ENCODE measurements at regions not wholly inside any gene's neighbourhood (a gene's known extent, or its start where the extent isn't known, plus 50 kb on each side); places are given as distances from the start of the nearest gene placed in this dataset.

DNA sequence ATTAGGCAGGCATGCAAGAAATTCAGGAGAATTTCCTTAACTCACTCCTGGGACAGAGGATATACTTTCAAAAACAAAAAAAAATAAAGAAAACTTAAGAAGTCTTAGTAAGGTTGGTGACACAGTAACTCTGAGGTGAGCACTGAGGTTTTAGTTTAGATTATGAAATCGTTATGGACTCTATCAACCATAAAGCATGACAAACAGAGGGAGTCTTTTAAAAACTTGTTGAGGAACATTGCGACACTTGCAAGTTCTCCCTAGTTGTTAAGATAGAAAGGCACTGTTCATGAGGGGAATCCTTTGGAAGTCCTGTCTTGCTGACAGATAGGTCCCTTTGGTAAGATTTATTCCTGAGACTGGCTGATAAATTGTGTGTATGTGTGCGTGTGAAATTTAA is 194.3 kb upstream of the ERBB4 start:
- TF ChIP-seq PAX8 (IDR thresholded peaks at IDR 0.05) (no peak), ZBED1 (IDR thresholded peaks at IDR 0.05; ENCODE audit: borderline replicate concordance) (no peak; the same call in 1 of the 2 replicates)
- TF ChIP-seq, protein P1, sequence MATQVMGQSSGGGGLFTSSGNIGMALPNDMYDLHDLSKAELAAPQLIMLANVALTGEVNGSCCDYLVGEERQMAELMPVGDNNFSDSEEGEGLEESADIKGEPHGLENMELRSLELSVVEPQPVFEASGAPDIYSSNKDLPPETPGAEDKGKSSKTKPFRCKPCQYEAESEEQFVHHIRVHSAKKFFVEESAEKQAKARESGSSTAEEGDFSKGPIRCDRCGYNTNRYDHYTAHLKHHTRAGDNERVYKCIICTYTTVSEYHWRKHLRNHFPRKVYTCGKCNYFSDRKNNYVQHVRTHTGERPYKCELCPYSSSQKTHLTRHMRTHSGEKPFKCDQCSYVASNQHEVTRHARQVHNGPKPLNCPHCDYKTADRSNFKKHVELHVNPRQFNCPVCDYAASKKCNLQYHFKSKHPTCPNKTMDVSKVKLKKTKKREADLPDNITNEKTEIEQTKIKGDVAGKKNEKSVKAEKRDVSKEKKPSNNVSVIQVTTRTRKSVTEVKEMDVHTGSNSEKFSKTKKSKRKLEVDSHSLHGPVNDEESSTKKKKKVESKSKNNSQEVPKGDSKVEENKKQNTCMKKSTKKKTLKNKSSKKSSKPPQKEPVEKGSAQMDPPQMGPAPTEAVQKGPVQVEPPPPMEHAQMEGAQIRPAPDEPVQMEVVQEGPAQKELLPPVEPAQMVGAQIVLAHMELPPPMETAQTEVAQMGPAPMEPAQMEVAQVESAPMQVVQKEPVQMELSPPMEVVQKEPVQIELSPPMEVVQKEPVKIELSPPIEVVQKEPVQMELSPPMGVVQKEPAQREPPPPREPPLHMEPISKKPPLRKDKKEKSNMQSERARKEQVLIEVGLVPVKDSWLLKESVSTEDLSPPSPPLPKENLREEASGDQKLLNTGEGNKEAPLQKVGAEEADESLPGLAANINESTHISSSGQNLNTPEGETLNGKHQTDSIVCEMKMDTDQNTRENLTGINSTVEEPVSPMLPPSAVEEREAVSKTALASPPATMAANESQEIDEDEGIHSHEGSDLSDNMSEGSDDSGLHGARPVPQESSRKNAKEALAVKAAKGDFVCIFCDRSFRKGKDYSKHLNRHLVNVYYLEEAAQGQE (IDR thresholded peaks at IDR 0.05; ENCODE audit: low read depth, low read length) = no peak
- TF ChIP-seq, protein P2, sequence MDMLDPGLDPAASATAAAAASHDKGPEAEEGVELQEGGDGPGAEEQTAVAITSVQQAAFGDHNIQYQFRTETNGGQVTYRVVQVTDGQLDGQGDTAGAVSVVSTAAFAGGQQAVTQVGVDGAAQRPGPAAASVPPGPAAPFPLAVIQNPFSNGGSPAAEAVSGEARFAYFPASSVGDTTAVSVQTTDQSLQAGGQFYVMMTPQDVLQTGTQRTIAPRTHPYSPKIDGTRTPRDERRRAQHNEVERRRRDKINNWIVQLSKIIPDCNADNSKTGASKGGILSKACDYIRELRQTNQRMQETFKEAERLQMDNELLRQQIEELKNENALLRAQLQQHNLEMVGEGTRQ (IDR thresholded peaks at IDR 0.05; ENCODE audit: borderline replicate concordance, low read depth, low read length) = no peak
- Histone ChIP-seq H3K9ac (ENCODE audit: control insufficient read depth, insufficient read depth, low read length) (no peak overlapping the region), H3K27ac (ENCODE audit: control insufficient read depth, insufficient read depth) (no peak overlapping the region), H3K9me3 (replicated peaks; ENCODE audit: control insufficient read depth, insufficient read depth, low read length) (no peaks in the 10 kb centered on the region), H3K36me3 (ENCODE audit: control insufficient read depth in 2 of 2, insufficient read depth in 2 of 2, low read length in 1 of 2) (no peaks in the 10 kb centered on the region), H3K4me3 (no peak overlapping the region), H2AFZ (ENCODE audit: control insufficient read depth, low read depth, low read length) (no peak overlapping the region), H3K4me2 (ENCODE audit: control insufficient read depth, insufficient read depth) (no peak overlapping the region), H3K27me3 (replicated peaks in 1 of 2; ENCODE audit: control insufficient read depth in 2 of 2, insufficient read depth in 2 of 2, low read length in 1 of 2) (no peaks in the 10 kb centered on the region), H3K79me2 (ENCODE audit: control insufficient read depth, insufficient read depth, low read length) (no peaks in the 10 kb centered on the region), H3K4me1 (ENCODE audit: control insufficient read depth, insufficient read depth, low read length) (peaks cover 13% of the 10 kb centered on the region), H4K20me1 (ENCODE audit: control insufficient read depth, insufficient read depth) (no peaks in the 10 kb centered on the region)
- ChIA-PET CTCF (interaction anchor here (0.8 kb wide), 1 partner anchor 38 kb away, joined by 3 read pairs; no protein-coding TSS in a partner anchor), POLR2A (no interaction called here), SMC1A (ENCODE audit: uncharacterized antibody, unreplicated experiment) (no interaction called here), RAD21 (ENCODE audit: unreplicated experiment) (no interaction called here)
- no peak for DNase-seq (ENCODE audit: low read depth, low spot score)
- WGBS (ENCODE audit: insufficient coverage, insufficient replicate concordance, low lambda C conversion rate, missing lambda C conversion rate) = 57% methylated on average over 3 of the region's 3 CpGs
- no peak for FAIRE-seq
- BruUV-seq (replicated peaks) = no TSS peak
- peak; percentile 32; the same call in 2 of the 3 replicates for ATAC-seq
- in situ Hi-C loops (cut with MboI) (no loop called here), intact Hi-C loops (cut with micrococcal nuclease; ENCODE audit: unreplicated experiment) (loop anchor here (5.0 kb wide), 1 partner anchor 289 kb away; no protein-coding TSS in a partner anchor)

All from GM12878 (cell line).